ENCODE measurements at regions not wholly inside any gene's neighbourhood (a gene's known extent, or its start where the extent isn't known, plus 50 kb on each side); places are given as distances from the start of the nearest gene placed in this dataset.

DNA sequence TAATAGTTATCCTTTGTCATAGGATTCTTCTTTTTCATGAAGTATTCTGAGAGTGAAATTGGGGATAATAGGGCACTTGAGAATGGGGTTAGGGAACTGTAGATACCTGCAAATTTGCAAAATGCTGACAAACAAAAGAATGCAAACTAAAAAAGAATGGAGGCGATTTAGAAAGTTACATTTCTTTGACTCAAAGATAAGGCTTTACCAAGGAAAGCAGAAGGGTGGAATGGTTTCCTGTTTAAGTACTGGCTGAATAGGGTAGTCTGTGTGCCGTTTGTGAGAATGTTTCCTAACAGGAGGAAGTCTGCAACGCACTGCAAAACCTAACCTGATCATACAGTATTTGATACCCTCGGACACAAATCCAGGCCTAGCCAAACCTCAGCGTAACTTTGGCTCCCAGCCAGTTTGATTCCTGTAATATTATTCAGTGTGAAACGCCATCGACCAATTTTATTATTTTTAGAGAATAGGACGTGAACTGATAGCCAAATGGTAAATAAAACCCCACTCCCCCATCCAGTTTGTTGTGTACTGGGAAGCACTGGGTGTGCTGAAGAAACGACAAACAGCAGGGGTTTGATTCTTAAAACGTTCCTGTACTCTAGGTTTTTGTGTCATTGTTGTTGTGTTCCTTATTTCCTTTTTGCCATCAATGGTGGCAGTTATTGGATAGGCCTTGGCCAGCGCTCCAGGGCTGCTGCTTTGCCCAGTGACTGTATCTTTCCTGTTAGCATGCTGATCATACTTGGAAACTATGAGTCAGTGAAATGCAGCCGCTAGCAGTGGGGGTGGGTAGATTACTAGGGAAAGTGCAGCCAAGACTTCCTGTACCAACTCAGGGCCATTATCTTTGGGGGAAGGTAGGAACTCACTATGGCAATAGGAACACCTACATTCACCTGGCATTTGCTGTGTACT is 148.0 kb upstream of the TBL1XR1 start (continued):
- peak; percentile 23; the same call in 1 of the 2 replicates for TF ChIP-seq ZNF580 (CRISPR knock-in tag; IDR thresholded peaks at IDR 0.05; ENCODE audit: borderline replicate concordance, low read depth)
- no peak for TF ChIP-seq IKZF1 (IDR thresholded peaks at IDR 0.05)
- no peak for TF ChIP-seq ZNF557 (CRISPR knock-in tag; IDR thresholded peaks at IDR 0.05)
- TF ChIP-seq SNAPC4 (CRISPR knock-in tag; IDR thresholded peaks at IDR 0.05), result no peak
- no peak for TF ChIP-seq ZNF414 (CRISPR knock-in tag; IDR thresholded peaks at IDR 0.05)
- no peak for TF ChIP-seq POLR2AphosphoS2 (IDR thresholded peaks at IDR 0.05; ENCODE audit: low read depth, low read length)
- TF ChIP-seq PRMT3 (CRISPR knock-in tag; IDR thresholded peaks at IDR 0.05; ENCODE audit: borderline replicate concordance, low read depth), result no peak
- 0 out of 2 replicates have a peak, but pooled peaks have one; percentile 5 for TF ChIP-seq PHF21A (CRISPR knock-in tag; IDR thresholded peaks at IDR 0.05)
- TF ChIP-seq, protein P1, sequence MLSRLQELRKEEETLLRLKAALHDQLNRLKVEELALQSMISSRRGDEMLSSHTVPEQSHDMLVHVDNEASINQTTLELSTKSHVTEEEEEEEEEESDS (CRISPR knock-in tag; IDR thresholded peaks at IDR 0.05; ENCODE audit: borderline replicate concordance), result no peak
- 0 out of 2 replicates have a peak, but pooled peaks have one; percentile 9 for TF ChIP-seq HNF4A (CRISPR knock-in tag; IDR thresholded peaks at IDR 0.05)
- TF ChIP-seq SOX5 (CRISPR knock-in tag; IDR thresholded peaks at IDR 0.05; ENCODE audit: borderline replicate concordance), result peak; percentile 44; the same call in 1 of the 2 replicates
- no peak for TF ChIP-seq AGO1 (IDR thresholded peaks at IDR 0.05; ENCODE audit: low read depth, low read length, poor library complexity, severe bottlenecking)
- no peak for TF ChIP-seq ZC3H4 (CRISPR knock-in tag; IDR thresholded peaks at IDR 0.05; ENCODE audit: borderline replicate concordance)
- TF ChIP-seq ARNT (IDR thresholded peaks at IDR 0.05), result no peak
- TF ChIP-seq KDM1A (CRISPR knock-in tag; IDR thresholded peaks at IDR 0.05), result 0 out of 2 replicates have a peak, but pooled peaks have one; percentile 17
- TF ChIP-seq ZFX (CRISPR knock-in tag; IDR thresholded peaks at IDR 0.05; ENCODE audit: low read depth), result peak; percentile 78
- TF ChIP-seq FOXC1 (CRISPR knock-in tag; IDR thresholded peaks at IDR 0.05; ENCODE audit: borderline replicate concordance), result no peak
- TF ChIP-seq CENPX (CRISPR knock-in tag; IDR thresholded peaks at IDR 0.05), result no peak
- TF ChIP-seq, protein P2, sequence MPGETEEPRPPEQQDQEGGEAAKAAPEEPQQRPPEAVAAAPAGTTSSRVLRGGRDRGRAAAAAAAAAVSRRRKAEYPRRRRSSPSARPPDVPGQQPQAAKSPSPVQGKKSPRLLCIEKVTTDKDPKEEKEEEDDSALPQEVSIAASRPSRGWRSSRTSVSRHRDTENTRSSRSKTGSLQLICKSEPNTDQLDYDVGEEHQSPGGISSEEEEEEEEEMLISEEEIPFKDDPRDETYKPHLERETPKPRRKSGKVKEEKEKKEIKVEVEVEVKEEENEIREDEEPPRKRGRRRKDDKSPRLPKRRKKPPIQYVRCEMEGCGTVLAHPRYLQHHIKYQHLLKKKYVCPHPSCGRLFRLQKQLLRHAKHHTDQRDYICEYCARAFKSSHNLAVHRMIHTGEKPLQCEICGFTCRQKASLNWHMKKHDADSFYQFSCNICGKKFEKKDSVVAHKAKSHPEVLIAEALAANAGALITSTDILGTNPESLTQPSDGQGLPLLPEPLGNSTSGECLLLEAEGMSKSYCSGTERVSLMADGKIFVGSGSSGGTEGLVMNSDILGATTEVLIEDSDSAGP (CRISPR knock-in tag; IDR thresholded peaks at IDR 0.05; ENCODE audit: borderline replicate concordance), result no peak
- no peak for TF ChIP-seq FLYWCH1 (CRISPR knock-in tag; IDR thresholded peaks at IDR 0.05)
- TF ChIP-seq YY1 (IDR thresholded peaks at IDR 0.05; ENCODE audit: insufficient read depth, insufficient replicate concordance, low read depth, low read length), result no peak
- TF ChIP-seq NFE2L2 (IDR thresholded peaks at IDR 0.05; ENCODE audit: low read length), result peak; percentile 43; the same call in 1 of the 2 replicates
